VCaP (cell line): ENCODE measurements at regions not wholly inside any gene's neighbourhood (a gene's known extent, or its start where the extent isn't known, plus 50 kb on each side); places are given as distances from the start of the nearest gene placed in this dataset.

ENCODE experiments used
- H3K27ac ChIP-seq: fragments of 450-650 bp; 2 replicates; pipeline ENCODE4 v1.5.1; 2017
- TF ChIP-seq, protein P1 (sequence below): fragments of 450-650 bp; conservative IDR thresholded peaks from 2 replicates; pipeline ENCODE4 v1.5.1; 2017; ENCODE audit warnings: mild to moderate bottlenecking, moderate library complexity

DNA sequence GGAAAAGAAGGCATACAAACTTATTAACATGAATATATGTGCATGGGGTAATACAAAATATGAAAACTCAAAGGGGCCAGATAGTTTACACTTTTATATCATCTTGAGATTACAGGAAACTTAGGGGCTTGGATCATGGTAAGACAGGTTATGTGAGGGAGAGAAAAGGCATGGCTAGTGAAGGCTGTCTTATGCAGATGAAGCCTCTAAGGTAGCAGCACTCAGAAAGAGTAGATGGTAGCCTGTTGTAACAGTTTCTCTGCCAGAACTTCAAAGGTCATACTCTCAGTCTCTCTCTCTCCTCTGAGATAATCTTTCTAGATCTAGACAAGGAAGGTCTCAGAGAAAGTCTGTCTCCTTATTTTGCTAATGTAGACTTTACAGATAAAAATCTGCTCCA is 57.2 kb upstream of the FGF10 start:
- no peak overlapping the region for H3K27ac ChIP-seq
- TF ChIP-seq, protein P1, sequence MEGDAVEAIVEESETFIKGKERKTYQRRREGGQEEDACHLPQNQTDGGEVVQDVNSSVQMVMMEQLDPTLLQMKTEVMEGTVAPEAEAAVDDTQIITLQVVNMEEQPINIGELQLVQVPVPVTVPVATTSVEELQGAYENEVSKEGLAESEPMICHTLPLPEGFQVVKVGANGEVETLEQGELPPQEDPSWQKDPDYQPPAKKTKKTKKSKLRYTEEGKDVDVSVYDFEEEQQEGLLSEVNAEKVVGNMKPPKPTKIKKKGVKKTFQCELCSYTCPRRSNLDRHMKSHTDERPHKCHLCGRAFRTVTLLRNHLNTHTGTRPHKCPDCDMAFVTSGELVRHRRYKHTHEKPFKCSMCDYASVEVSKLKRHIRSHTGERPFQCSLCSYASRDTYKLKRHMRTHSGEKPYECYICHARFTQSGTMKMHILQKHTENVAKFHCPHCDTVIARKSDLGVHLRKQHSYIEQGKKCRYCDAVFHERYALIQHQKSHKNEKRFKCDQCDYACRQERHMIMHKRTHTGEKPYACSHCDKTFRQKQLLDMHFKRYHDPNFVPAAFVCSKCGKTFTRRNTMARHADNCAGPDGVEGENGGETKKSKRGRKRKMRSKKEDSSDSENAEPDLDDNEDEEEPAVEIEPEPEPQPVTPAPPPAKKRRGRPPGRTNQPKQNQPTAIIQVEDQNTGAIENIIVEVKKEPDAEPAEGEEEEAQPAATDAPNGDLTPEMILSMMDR: no peak

DNA sequence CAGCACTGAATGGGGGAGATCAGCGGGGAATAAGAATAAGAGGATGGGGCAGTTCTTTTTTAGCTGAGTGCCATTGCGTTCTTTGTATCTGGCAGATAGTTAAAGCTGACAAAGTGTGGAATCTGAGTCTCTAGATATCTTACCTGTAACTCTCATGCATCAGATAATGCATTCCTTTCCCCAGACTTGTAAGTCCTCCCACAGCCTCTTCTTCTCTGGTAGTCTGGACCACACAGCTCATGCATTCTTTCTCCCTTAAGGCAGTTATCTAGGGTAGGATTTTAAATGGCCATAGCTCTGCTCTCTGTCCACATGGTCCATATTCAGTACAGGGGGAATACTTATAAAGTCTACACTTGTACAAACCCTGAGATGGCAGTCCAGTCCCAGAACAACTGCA is 54.0 kb upstream of the FGF10 start:
- no peak overlapping the region for H3K27ac ChIP-seq
- TF ChIP-seq, protein P1: no peak

DNA sequence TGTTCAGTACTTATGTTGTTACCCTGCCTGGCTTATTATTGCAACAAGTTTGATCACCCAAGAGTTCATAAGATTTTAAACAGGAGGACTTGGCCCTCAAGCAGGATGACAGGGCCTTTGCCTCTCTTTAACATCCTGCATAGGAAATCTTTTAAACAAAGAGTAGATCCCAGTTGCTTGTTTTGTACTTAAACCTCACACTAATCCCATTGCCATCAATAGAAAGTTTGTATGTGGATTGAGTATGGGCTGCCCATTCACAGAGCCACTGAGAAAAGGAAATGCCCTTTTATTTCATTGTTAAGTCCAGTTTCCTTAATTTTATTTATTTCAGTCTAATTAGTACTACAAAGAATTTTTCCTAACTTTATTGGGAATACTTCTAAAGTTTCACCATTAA is 52.2 kb upstream of the FGF10 start:
- TF ChIP-seq, protein P1: no peak
- no peak overlapping the region for H3K27ac ChIP-seq

DNA sequence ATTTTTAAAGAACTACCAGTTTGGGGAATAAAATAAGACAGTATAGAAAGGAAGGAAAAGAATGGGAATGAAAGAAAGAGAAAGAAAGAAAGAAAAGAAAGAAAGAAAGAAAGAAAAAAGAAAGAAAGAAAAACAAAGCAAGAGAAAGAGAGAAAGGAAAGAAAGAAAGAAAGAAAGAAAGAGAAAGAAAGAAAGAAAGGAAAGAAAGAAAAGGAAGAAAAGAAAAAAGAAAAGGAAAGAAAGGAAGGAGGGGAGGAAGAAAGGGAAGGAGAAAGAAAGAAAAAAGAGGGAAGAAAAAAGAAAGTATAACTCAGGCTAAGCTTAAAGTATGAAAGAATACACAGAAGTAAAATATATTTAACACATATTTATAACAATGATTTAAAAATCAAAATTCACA is 51.0 kb upstream of the FGF10 start:
- H3K27ac ChIP-seq: no peak overlapping the region
- TF ChIP-seq, protein P1: no peak
